Calu3 (cell line): ENCODE measurements at regions not wholly inside any gene's neighbourhood (a gene's known extent, or its start where the extent isn't known, plus 50 kb on each side); places are given as distances from the start of the nearest gene placed in this dataset.

Source experiments
- BruUV-seq: library from RNA; stranded (reverse); fragments of 400-500 nt; replicated peaks from 2 replicates; lab custom pipeline; 2021; lab: Mats Ljungman, UMichigan
- CTCF ChIA-PET: fragments of 300-600 bp; sonication (Branson Sonifier 250); formaldehyde crosslinking; loops from one replicate; lab custom pipeline; 2022; ENCODE audit warnings: antibody characterized with exemption; lab: Charles Lee
- DNase-seq: peaks from one replicate; pipeline ENCODE4 v3.0.0; 2022
- H3K27ac Mint-ChIP-seq: one replicate; pipeline ENCODE4 v1.8.0; 2022; ENCODE audit warnings: mixed read lengths; ENCODE audit not compliant: unreplicated experiment
- H3K27me3 Mint-ChIP-seq: one replicate; pipeline ENCODE4 v1.8.0; 2022; ENCODE audit warnings: mixed read lengths; ENCODE audit not compliant: unreplicated experiment
- H3K36me3 Mint-ChIP-seq: one replicate; pipeline ENCODE4 v1.8.0; 2022; ENCODE audit warnings: mild to moderate bottlenecking, moderate library complexity, mixed read lengths; ENCODE audit not compliant: insufficient read depth, unreplicated experiment
- H3K4me1 Mint-ChIP-seq: one replicate; pipeline ENCODE4 v1.8.0; 2022; ENCODE audit warnings: mild to moderate bottlenecking, low read depth, mixed read lengths; ENCODE audit not compliant: unreplicated experiment
- H3K4me3 Mint-ChIP-seq: one replicate; pipeline ENCODE4 v1.8.0; 2022; ENCODE audit warnings: mild to moderate bottlenecking, low read depth, moderate library complexity, mixed read lengths; ENCODE audit not compliant: unreplicated experiment
- H3K9me3 Mint-ChIP-seq: one replicate; pipeline ENCODE4 v1.8.0; 2022; ENCODE audit warnings: low read depth, mixed read lengths; ENCODE audit not compliant: unreplicated experiment
- intact Hi-C: fragments of 100-400 bp; cut with micrococcal nuclease; formaldehyde crosslinking; loops from one replicate; pipeline ENCODE4 v1.10.0; 2022; ENCODE audit not compliant: unreplicated experiment
- TF ChIP-seq, protein P1 (sequence below): fragments of 200-600 bp; IDR thresholded peaks from one replicate; pipeline ENCODE4 v1.8.0; 2022; ENCODE audit warnings: antibody characterized with exemption; ENCODE audit not compliant: unreplicated experiment

- no TSS peak for BruUV-seq
- intact Hi-C loops, result no loop called here
- H3K9me3 Mint-ChIP-seq, result no peaks in the 10 kb centered on the region
- H3K4me1 Mint-ChIP-seq, result no peaks in the 10 kb centered on the region
- CTCF ChIA-PET, result no interaction called here
- TF ChIP-seq, protein P1, sequence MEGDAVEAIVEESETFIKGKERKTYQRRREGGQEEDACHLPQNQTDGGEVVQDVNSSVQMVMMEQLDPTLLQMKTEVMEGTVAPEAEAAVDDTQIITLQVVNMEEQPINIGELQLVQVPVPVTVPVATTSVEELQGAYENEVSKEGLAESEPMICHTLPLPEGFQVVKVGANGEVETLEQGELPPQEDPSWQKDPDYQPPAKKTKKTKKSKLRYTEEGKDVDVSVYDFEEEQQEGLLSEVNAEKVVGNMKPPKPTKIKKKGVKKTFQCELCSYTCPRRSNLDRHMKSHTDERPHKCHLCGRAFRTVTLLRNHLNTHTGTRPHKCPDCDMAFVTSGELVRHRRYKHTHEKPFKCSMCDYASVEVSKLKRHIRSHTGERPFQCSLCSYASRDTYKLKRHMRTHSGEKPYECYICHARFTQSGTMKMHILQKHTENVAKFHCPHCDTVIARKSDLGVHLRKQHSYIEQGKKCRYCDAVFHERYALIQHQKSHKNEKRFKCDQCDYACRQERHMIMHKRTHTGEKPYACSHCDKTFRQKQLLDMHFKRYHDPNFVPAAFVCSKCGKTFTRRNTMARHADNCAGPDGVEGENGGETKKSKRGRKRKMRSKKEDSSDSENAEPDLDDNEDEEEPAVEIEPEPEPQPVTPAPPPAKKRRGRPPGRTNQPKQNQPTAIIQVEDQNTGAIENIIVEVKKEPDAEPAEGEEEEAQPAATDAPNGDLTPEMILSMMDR, result no peak
- no peak for DNase-seq
- no peak overlapping the region for H3K27ac Mint-ChIP-seq
- H3K27me3 Mint-ChIP-seq, result no peaks in the 10 kb centered on the region
- no peaks in the 10 kb centered on the region for H3K36me3 Mint-ChIP-seq
- no peak overlapping the region for H3K4me3 Mint-ChIP-seq
These were observed 289.7 kb downstream of the BAMBI start for GRCh38 chr10:28967031-28967430.

DNA sequence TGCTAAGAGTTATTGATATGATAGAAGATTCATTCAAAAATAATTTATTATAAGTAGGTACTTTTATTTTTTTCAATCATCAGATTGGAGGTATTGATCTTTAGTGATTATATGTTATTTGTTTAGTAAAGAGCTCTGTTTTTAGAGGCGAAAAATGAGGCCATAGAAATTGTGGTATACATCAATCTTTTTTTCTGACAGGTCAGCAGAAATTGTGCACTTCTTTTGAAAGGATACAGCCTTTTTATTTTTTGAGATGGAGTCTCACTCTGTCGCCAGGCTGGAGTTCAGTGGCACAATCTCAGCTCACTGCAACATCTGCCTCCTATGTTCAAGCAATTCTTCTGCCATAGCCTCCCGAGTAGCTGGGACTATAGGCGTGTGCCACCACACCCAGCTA, 292.1 kb downstream of the BAMBI start:
- TF ChIP-seq, protein P1, result no peak
- CTCF ChIA-PET, result no interaction called here
- H3K27ac Mint-ChIP-seq, result no peak overlapping the region
- H3K27me3 Mint-ChIP-seq, result no peaks in the 10 kb centered on the region
- no peak for DNase-seq
- no peak overlapping the region for H3K4me3 Mint-ChIP-seq
- H3K9me3 Mint-ChIP-seq, result no peaks in the 10 kb centered on the region
- no peaks in the 10 kb centered on the region for H3K4me1 Mint-ChIP-seq
- intact Hi-C loops, result no loop called here
- H3K36me3 Mint-ChIP-seq, result no peaks in the 10 kb centered on the region
- no TSS peak for BruUV-seq

DNA sequence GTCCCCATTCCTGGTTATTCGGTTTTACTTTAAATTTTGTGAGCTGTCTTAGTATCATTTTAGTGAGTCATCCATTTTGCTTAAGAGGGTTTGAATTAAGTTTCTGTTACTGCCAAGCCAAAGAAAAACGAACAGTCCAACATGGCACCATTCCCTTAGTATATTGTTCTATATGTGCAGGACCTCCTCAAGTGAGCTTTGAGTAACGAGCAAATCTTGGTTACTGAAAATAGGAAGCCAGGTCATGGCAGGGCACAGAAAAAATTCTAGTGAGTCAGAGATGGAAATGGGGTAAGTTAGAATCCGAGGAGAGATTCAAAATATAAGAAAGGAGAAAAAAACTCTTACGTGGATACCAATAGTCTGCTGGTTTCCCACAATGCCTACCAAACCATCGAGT, 292.9 kb downstream of the BAMBI start:
- DNase-seq, result no peak
- TF ChIP-seq, protein P1, result no peak
- no peaks in the 10 kb centered on the region for H3K9me3 Mint-ChIP-seq
- H3K36me3 Mint-ChIP-seq, result no peaks in the 10 kb centered on the region
- intact Hi-C loops, result no loop called here
- no TSS peak for BruUV-seq
- H3K4me3 Mint-ChIP-seq, result no peak overlapping the region
- CTCF ChIA-PET, result no interaction called here
- H3K27ac Mint-ChIP-seq, result no peak overlapping the region
- peaks cover 3% of the 10 kb centered on the region for H3K4me1 Mint-ChIP-seq
- no peaks in the 10 kb centered on the region for H3K27me3 Mint-ChIP-seq

GRCh38 chr10:28971255-28971654, 293.9 kb downstream of the BAMBI start:
- Mint-ChIP-seq H3K4me3 (no peak overlapping the region), H3K9me3 (no peaks in the 10 kb centered on the region), H3K4me1 (peaks cover 14% of the 10 kb centered on the region), H3K36me3 (no peaks in the 10 kb centered on the region), H3K27me3 (no peaks in the 10 kb centered on the region), H3K27ac (no peak overlapping the region)
- BruUV-seq, result no TSS peak
- CTCF ChIA-PET, result no interaction called here
- no peak for DNase-seq
- TF ChIP-seq, protein P1, result no peak
- intact Hi-C loops, result no loop called here

DNA sequence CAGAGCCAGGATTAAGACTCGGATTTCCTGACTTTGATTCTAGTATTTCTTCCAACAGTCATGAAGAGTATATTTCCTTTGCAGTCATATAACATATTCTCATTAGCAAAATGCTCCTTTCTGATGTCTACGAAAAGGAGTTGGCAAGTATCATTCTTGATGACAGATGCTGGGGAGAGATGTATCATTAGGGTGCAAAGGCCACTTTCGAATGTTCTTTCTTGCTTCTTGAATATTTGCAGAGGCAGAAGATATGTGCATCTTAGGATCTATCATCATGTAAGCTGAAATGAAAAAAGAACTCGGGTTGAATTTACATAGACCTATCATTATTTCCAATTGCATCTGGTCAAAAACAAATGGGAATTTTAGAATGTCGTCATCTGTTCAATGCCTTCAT, 294.4 kb downstream of the BAMBI start:
- CTCF ChIA-PET, result no interaction called here

More for the DNA sequence above, 294.4 kb downstream of the BAMBI start:
- H3K4me1 Mint-ChIP-seq, result peaks cover 16% of the 10 kb centered on the region
- no peaks in the 10 kb centered on the region for H3K9me3 Mint-ChIP-seq
- no peaks in the 10 kb centered on the region for H3K36me3 Mint-ChIP-seq
- H3K27ac Mint-ChIP-seq, result no peak overlapping the region
- TF ChIP-seq, protein P1, result no peak
- no TSS peak for BruUV-seq
- no peak for DNase-seq
- H3K27me3 Mint-ChIP-seq, result no peaks in the 10 kb centered on the region
- H3K4me3 Mint-ChIP-seq, result no peak overlapping the region
- intact Hi-C loops, result no loop called here
